ENCODE measurements at regions not wholly inside any gene's neighbourhood (a gene's known extent, or its start where the extent isn't known, plus 50 kb on each side); places are given as distances from the start of the nearest gene placed in this dataset.

DNA sequence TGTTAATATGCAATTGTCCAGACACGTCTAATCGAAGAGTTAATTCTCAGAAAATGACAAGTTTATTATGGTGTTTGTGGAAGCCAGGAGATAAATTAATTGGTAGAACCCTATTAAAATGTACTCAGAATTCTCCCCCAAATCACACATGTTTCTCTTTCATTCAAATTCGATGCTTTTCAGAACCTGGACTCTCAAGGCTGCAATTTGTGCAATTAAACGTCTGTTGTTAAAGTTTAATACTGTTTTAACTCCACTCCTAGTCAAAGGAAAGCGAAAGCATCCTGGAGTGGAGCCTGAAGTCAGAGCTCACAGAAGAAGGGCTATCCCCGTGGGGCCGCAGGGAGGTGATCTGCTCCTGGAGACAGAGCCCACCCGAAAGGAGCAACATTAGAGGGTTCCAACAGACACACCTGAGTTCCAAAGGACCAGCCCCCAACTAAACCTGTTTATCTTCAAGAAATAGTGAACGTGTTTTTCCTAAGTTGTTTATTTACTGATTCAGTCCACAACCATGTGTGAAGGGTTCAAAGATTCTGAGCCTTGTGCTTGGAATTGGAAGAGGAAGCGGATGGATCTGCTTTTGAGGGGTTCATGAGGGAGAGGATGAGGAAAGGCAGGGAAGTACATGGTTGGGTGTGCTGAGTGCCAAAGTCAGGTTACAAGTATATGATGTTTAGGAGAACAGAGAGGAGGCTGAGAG is 68.0 kb upstream of the AKT3 start:
- H3K9me3 ChIP-seq (ENCODE audit: control insufficient read depth in 3 of 3, low read length in 3 of 3) = no peaks in the 10 kb centered on the region
- H3K9ac ChIP-seq (ENCODE audit: low read depth in 1 of 3, low read length in 3 of 3) = peak overlapping the region; percentile 53 to 72 (median 57)

GRCh38 chr1:243917177-243917862 is 67.3 kb upstream of the AKT3 start:
- H3K36me3 ChIP-seq (ENCODE audit: control insufficient read depth in 3 of 3, insufficient read depth in 3 of 3, low read length in 3 of 3) = no peaks in the 10 kb centered on the region
- H3K9me3 ChIP-seq (ENCODE audit: control insufficient read depth in 3 of 3, low read length in 3 of 3) = no peaks in the 10 kb centered on the region
- no peak overlapping the region for H3K27ac ChIP-seq (ENCODE audit: low read depth, low read length)
- peaks cover 11 to 19% (median 19%) of the 10 kb centered on the region in 3 donors for H3K4me1 ChIP-seq (ENCODE audit: control insufficient read depth in 3 of 3, insufficient read depth in 3 of 3, low read length in 3 of 3)
- peak overlapping the region; percentile 53 to 72 (median 57) for H3K9ac ChIP-seq (ENCODE audit: low read depth in 1 of 3, low read length in 3 of 3)
- peak overlapping the region; percentile 68 to 79 (median 68) for H3K4me3 ChIP-seq (ENCODE audit: low read length in 3 of 3)
- H3K27me3 ChIP-seq (ENCODE audit: control insufficient read depth in 3 of 3, insufficient read depth in 3 of 3, low read length in 3 of 3) = peaks cover 20 to 28% (median 27%) of the 10 kb centered on the region in 3 donors

More for the DNA sequence above, 68.0 kb upstream of the AKT3 start:
- peaks cover 22 to 28% (median 27%) of the 10 kb centered on the region in 3 donors for H3K27me3 ChIP-seq (ENCODE audit: control insufficient read depth in 3 of 3, insufficient read depth in 3 of 3, low read length in 3 of 3)
- H3K4me1 ChIP-seq (ENCODE audit: control insufficient read depth in 3 of 3, insufficient read depth in 3 of 3, low read length in 3 of 3) = peaks cover 11 to 19% (median 19%) of the 10 kb centered on the region in 3 donors
- no peak overlapping the region for H3K27ac ChIP-seq (ENCODE audit: low read depth, low read length)
- no peaks in the 10 kb centered on the region for H3K36me3 ChIP-seq (ENCODE audit: control insufficient read depth in 3 of 3, insufficient read depth in 3 of 3, low read length in 3 of 3)
- H3K4me3 ChIP-seq (ENCODE audit: low read length in 3 of 3) = peak overlapping the region; percentile 68 to 79 (median 68)

GRCh38 chr1:243916160-243916559 is 66.1 kb upstream of the AKT3 start:
- Histone ChIP-seq H3K9me3 (ENCODE audit: control insufficient read depth in 3 of 3, low read length in 3 of 3) (no peaks in the 10 kb centered on the region), H3K9ac (ENCODE audit: low read depth in 1 of 3, low read length in 3 of 3) (no peak overlapping the region), H3K36me3 (ENCODE audit: control insufficient read depth in 3 of 3, insufficient read depth in 3 of 3, low read length in 3 of 3) (no peaks in the 10 kb centered on the region), H3K27me3 (ENCODE audit: control insufficient read depth in 3 of 3, insufficient read depth in 3 of 3, low read length in 3 of 3) (peaks cover 18 to 28% (median 27%) of the 10 kb centered on the region in 3 donors), H3K4me1 (ENCODE audit: control insufficient read depth in 3 of 3, insufficient read depth in 3 of 3, low read length in 3 of 3) (peaks cover 11 to 19% (median 19%) of the 10 kb centered on the region in 3 donors), H3K27ac (ENCODE audit: low read depth, low read length) (no peak overlapping the region), H3K4me3 (ENCODE audit: low read length in 3 of 3) (no peak overlapping the region)

GRCh38 chr1:243912347-243912746 is 62.3 kb upstream of the AKT3 start:
- no peak overlapping the region for H3K27ac ChIP-seq (ENCODE audit: low read depth, low read length)
- no peak overlapping the region for H3K9ac ChIP-seq (ENCODE audit: low read depth in 1 of 3, low read length in 3 of 3)
- no peaks in the 10 kb centered on the region for H3K36me3 ChIP-seq (ENCODE audit: control insufficient read depth in 3 of 3, insufficient read depth in 3 of 3, low read length in 3 of 3)
- no peaks in the 10 kb centered on the region for H3K9me3 ChIP-seq (ENCODE audit: control insufficient read depth in 3 of 3, low read length in 3 of 3)
- peaks cover 10 to 11% (median 10%) of the 10 kb centered on the region in 3 donors for H3K4me1 ChIP-seq (ENCODE audit: control insufficient read depth in 3 of 3, insufficient read depth in 3 of 3, low read length in 3 of 3)
- H3K27me3 ChIP-seq (ENCODE audit: control insufficient read depth in 3 of 3, insufficient read depth in 3 of 3, low read length in 3 of 3) = peaks cover 13 to 16% (median 14%) of the 10 kb centered on the region in 3 donors
- no peak overlapping the region for H3K4me3 ChIP-seq (ENCODE audit: low read length in 3 of 3)

GRCh38 chr1:243910607-243911006 is 60.6 kb upstream of the AKT3 start:
- no peaks in the 10 kb centered on the region for H3K4me1 ChIP-seq (ENCODE audit: control insufficient read depth in 3 of 3, insufficient read depth in 3 of 3, low read length in 3 of 3)
- peaks cover 0 to 3% (median 2%) of the 10 kb centered on the region in 3 donors for H3K27me3 ChIP-seq (ENCODE audit: control insufficient read depth in 3 of 3, insufficient read depth in 3 of 3, low read length in 3 of 3)
- H3K9me3 ChIP-seq (ENCODE audit: control insufficient read depth in 3 of 3, low read length in 3 of 3) = no peaks in the 10 kb centered on the region
- no peak overlapping the region for H3K9ac ChIP-seq (ENCODE audit: low read depth in 1 of 3, low read length in 3 of 3)
- no peaks in the 10 kb centered on the region for H3K36me3 ChIP-seq (ENCODE audit: control insufficient read depth in 3 of 3, insufficient read depth in 3 of 3, low read length in 3 of 3)
- no peak overlapping the region for H3K27ac ChIP-seq (ENCODE audit: low read depth, low read length)
- H3K4me3 ChIP-seq (ENCODE audit: low read length in 3 of 3) = no peak overlapping the region

- no peak overlapping the region for H3K27ac ChIP-seq (ENCODE audit: low read depth, low read length)
- H3K27me3 ChIP-seq (ENCODE audit: control insufficient read depth in 3 of 3, insufficient read depth in 3 of 3, low read length in 3 of 3) = peaks cover 0 to 3% (median 0%) of the 10 kb centered on the region in 3 donors
- H3K9me3 ChIP-seq (ENCODE audit: control insufficient read depth in 3 of 3, low read length in 3 of 3) = no peaks in the 10 kb centered on the region
- no peaks in the 10 kb centered on the region for H3K36me3 ChIP-seq (ENCODE audit: control insufficient read depth in 3 of 3, insufficient read depth in 3 of 3, low read length in 3 of 3)
- no peaks in the 10 kb centered on the region for H3K4me1 ChIP-seq (ENCODE audit: control insufficient read depth in 3 of 3, insufficient read depth in 3 of 3, low read length in 3 of 3)
- no peak overlapping the region for H3K9ac ChIP-seq (ENCODE audit: low read depth in 1 of 3, low read length in 3 of 3)
- H3K4me3 ChIP-seq (ENCODE audit: low read length in 3 of 3) = no peak overlapping the region
Observed at GRCh38 chr1:243903895-243904294, 53.9 kb upstream of the AKT3 start.

DNA sequence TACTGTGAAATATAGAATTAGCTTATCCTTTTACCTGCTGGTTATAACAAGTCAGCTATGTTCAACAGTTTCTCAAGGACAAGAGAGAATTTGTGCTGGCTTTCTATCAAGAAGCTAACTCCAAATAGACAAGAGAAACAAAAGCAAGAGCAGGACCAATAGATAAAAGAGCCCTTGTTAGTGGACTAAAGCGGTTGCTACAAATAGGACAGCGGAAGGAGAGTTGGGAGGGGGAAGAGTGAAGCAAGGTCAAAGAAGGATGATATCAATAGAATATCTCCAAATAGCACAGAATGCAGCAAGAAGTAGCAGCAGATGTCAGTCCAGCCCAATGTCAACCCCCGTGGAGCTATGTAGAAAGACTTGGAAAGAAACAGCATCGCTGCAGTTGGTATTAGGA is 53.0 kb upstream of the AKT3 start:
- no peaks in the 10 kb centered on the region for H3K9me3 ChIP-seq (ENCODE audit: control insufficient read depth in 3 of 3, low read length in 3 of 3)
- no peak overlapping the region for H3K9ac ChIP-seq (ENCODE audit: low read depth in 1 of 3, low read length in 3 of 3)
- H3K27ac ChIP-seq (ENCODE audit: low read depth, low read length) = no peak overlapping the region
- peaks cover 0 to 3% (median 0%) of the 10 kb centered on the region in 3 donors for H3K27me3 ChIP-seq (ENCODE audit: control insufficient read depth in 3 of 3, insufficient read depth in 3 of 3, low read length in 3 of 3)
- H3K4me3 ChIP-seq (ENCODE audit: low read length in 3 of 3) = no peak overlapping the region
- no peaks in the 10 kb centered on the region for H3K4me1 ChIP-seq (ENCODE audit: control insufficient read depth in 3 of 3, insufficient read depth in 3 of 3, low read length in 3 of 3)
- no peaks in the 10 kb centered on the region for H3K36me3 ChIP-seq (ENCODE audit: control insufficient read depth in 3 of 3, insufficient read depth in 3 of 3, low read length in 3 of 3)

DNA sequence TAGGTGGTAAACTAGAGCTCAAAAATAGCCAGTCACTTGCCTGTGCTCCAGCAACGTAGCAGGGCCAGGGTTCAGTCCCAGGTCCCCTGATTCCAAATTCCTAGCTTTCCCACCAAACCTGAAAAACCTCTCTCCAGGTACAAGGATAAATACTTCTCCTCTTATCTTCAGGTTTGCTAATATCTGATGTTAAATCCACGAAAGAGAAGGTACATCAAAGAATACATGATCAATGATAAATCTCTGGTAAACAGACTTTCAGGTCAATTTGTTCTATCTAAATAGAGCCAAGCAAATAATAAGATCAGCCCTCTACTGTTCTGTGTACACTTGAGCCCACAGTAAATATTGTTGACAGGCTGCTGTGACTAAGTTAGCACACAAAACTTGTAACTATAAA is 52.1 kb upstream of the AKT3 start:
- no peaks in the 10 kb centered on the region for H3K36me3 ChIP-seq (ENCODE audit: control insufficient read depth in 3 of 3, insufficient read depth in 3 of 3, low read length in 3 of 3)
- H3K27ac ChIP-seq (ENCODE audit: low read depth, low read length) = no peak overlapping the region
- no peaks in the 10 kb centered on the region for H3K4me1 ChIP-seq (ENCODE audit: control insufficient read depth in 3 of 3, insufficient read depth in 3 of 3, low read length in 3 of 3)
- no peak overlapping the region for H3K4me3 ChIP-seq (ENCODE audit: low read length in 3 of 3)
- H3K9me3 ChIP-seq (ENCODE audit: control insufficient read depth in 3 of 3, low read length in 3 of 3) = no peaks in the 10 kb centered on the region
- no peak overlapping the region for H3K9ac ChIP-seq (ENCODE audit: low read depth in 1 of 3, low read length in 3 of 3)
- peaks cover 0 to 3% (median 0%) of the 10 kb centered on the region in 3 donors for H3K27me3 ChIP-seq (ENCODE audit: control insufficient read depth in 3 of 3, insufficient read depth in 3 of 3, low read length in 3 of 3)
